Progenitor cell of endocrine pancreas (in vitro differentiated cells): ENCODE measurements at regions not wholly inside any gene's neighbourhood (a gene's known extent, or its start where the extent isn't known, plus 50 kb on each side); places are given as distances from the start of the nearest gene placed in this dataset.

ENCODE experiments used
- DNase-seq: peaks from one replicate; pipeline ENCODE4 v3.0.0; 2021; ENCODE audit warnings: low spot score; ENCODE audit not compliant: unreplicated experiment
- H3K27ac Mint-ChIP-seq: 2 replicates; pipeline ENCODE4 v1.8.0; 2021; ENCODE audit warnings: mild to moderate bottlenecking, moderate library complexity, mixed read lengths
- H3K27me3 Mint-ChIP-seq: 2 replicates; pipeline ENCODE4 v1.8.0; 2021; ENCODE audit warnings: mixed read lengths
- H3K36me3 Mint-ChIP-seq: 2 replicates; pipeline ENCODE4 v1.8.0; 2022; ENCODE audit warnings: mixed read lengths; ENCODE audit not compliant: insufficient read depth
- H3K4me1 Mint-ChIP-seq: 2 replicates; pipeline ENCODE4 v1.8.0; 2021; ENCODE audit warnings: low read depth, mixed read lengths
- H3K4me3 Mint-ChIP-seq: 2 replicates; pipeline ENCODE4 v1.8.0; 2021; ENCODE audit warnings: low read depth, mild to moderate bottlenecking, moderate library complexity, mixed read lengths
- H3K9me3 Mint-ChIP-seq: 2 replicates; pipeline ENCODE4 v1.8.0; 2021; ENCODE audit warnings: low read depth, mixed read lengths
- CTCF ChIP-seq: fragments of 200-600 bp; sonication (generic); IDR thresholded peaks from one replicate; pipeline ENCODE4 v1.5.0; 2021; ENCODE audit warnings: antibody characterized with exemption, mild to moderate bottlenecking; ENCODE audit not compliant: unreplicated experiment

DNA sequence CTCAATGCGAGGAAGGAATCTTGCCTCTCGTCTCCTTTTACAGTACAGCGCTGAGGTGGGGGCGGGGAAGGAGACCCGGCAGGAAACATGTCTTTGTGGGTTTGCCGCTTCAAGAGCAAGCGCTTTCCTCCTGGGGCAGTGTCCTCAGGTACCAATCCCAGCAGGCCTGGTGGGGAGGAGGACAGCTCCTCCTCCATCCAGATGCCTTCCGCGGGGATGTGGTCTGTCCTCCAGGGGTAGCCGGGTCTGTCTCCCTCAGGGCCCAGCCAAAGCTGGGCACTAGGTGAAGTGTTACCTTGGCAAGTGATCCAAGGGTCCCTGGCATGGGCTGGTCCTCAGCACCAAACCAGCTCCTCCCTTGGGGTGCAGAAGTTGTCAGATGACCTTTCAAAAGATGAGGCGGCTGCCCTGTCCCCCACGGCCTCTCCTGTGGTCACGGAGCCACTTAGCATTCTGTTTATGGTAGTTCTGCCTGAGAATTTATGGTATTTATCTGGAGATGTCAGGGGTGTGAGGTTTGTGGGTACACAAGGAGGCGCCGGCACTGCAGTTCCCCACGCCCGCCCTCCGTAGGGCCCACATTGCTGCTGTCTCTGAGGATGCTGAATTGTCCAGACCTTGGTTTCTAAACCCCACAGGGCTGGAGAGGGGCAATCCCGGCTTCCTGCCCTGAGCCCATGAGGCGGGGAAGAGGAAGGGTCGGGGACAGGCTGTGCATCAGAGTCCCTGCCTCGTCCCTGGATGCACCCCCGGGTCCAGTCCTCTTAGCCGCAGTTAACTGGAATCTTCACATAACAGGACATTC is 93.5 kb upstream of the ANO1 start:
- TF ChIP-seq CTCF: no peak
- DNase-seq: no peak
- Mint-ChIP-seq H3K27me3 (peaks cover 80% of the 10 kb centered on the region), H3K4me3 (peak overlapping the region; percentile 44), H3K36me3 (no peaks in the 10 kb centered on the region), H3K4me1 (peaks cover 9% of the 10 kb centered on the region), H3K9me3 (no peaks in the 10 kb centered on the region), H3K27ac (no peak overlapping the region)

- Mint-ChIP-seq H3K36me3 (no peaks in the 10 kb centered on the region), H3K4me1 (peaks cover 9% of the 10 kb centered on the region), H3K27ac (no peak overlapping the region), H3K9me3 (no peaks in the 10 kb centered on the region), H3K27me3 (peaks cover 82% of the 10 kb centered on the region), H3K4me3 (no peak overlapping the region)
- DNase-seq: no peak
- no peak for TF ChIP-seq CTCF
These were observed 92.8 kb upstream of the ANO1 start for GRCh38 chr11:69985331-69985640.

- Mint-ChIP-seq H3K27me3 (peaks cover 86% of the 10 kb centered on the region), H3K36me3 (no peaks in the 10 kb centered on the region), H3K27ac (no peak overlapping the region), H3K4me3 (no peak overlapping the region), H3K4me1 (peaks cover 11% of the 10 kb centered on the region), H3K9me3 (no peaks in the 10 kb centered on the region)
- no peak for TF ChIP-seq CTCF
- DNase-seq: no peak
These were observed 92.3 kb upstream of the ANO1 start for GRCh38 chr11:69985641-69986439.

- DNase-seq: no peak
- TF ChIP-seq CTCF: no peak
- Mint-ChIP-seq H3K27ac (no peak overlapping the region), H3K9me3 (no peaks in the 10 kb centered on the region), H3K4me3 (no peak overlapping the region), H3K36me3 (no peaks in the 10 kb centered on the region), H3K27me3 (peaks cover 91% of the 10 kb centered on the region), H3K4me1 (peaks cover 13% of the 10 kb centered on the region)
These were observed 91.7 kb upstream of the ANO1 start for GRCh38 chr11:69986440-69986787.

DNA sequence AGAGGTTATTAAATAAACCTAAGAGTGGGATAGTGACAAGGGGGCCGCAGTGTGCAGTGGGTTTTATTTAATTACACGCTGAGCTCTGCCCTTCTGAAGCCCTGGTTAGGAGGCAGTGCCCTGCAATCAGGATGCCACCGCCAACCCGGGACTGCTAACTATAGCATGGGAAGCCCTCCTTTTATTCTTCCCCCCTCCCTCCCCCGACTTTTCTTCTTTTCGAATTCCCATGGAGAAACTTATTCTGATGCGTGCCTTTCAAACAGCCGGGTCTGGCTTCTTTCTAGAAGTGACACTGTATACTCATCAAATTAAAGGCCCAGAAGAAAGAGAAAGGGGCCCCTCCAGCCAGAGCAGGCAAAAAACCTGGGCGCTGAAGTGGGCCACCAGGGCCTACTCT is 91.3 kb upstream of the ANO1 start:
- H3K4me1 Mint-ChIP-seq: peaks cover 13% of the 10 kb centered on the region
- peaks cover 91% of the 10 kb centered on the region for H3K27me3 Mint-ChIP-seq
- no peaks in the 10 kb centered on the region for H3K36me3 Mint-ChIP-seq
- H3K27ac Mint-ChIP-seq: no peak overlapping the region
- H3K9me3 Mint-ChIP-seq: no peaks in the 10 kb centered on the region
- DNase-seq: no peak
- H3K4me3 Mint-ChIP-seq: no peak overlapping the region
- TF ChIP-seq CTCF: no peak
